SK-N-MC (cell line): ENCODE measurements at regions not wholly inside any gene's neighbourhood (a gene's known extent, or its start where the extent isn't known, plus 50 kb on each side); places are given as distances from the start of the nearest gene placed in this dataset.

Source experiments
- EZH2 ChIP-seq: fragments of 200-600 bp; sonication (generic); IDR thresholded peaks from one replicate; pipeline ENCODE4 v1.6.1; 2017; ENCODE audit warnings: antibody characterized with exemption
- FOXP2 ChIP-seq: optimal IDR thresholded peaks from 2 replicates; pipeline ENCODE3; 2011; ENCODE audit warnings: mild to moderate bottlenecking, moderate library complexity; ENCODE audit not compliant: insufficient read depth; ENCODE audit errors: extremely low read length, control extremely low read depth
- POLR2AphosphoS5 ChIP-seq: IDR thresholded peaks from 2 replicates; pipeline ENCODE4 v1.6.1; 2012; ENCODE audit warnings: mild to moderate bottlenecking, low read depth, low read length, borderline replicate concordance

GRCh38 chr6:14896475-14896874 lies 349.4 kb upstream of the JARID2 start:
- TF ChIP-seq POLR2AphosphoS5 (no peak), EZH2 (no peak), FOXP2 (no peak)
